DOHH2 (cell line): ENCODE measurements at regions not wholly inside any gene's neighbourhood (a gene's known extent, or its start where the extent isn't known, plus 50 kb on each side); places are given as distances from the start of the nearest gene placed in this dataset.
"Not testable (repeated sequence)": the region's sequence is repeated elsewhere in the genome, so short reads cannot be mapped to it uniquely, and the experiment has no call there.

Experiments
- H3F3A ChIP-seq: fragments of 200-600 bp; sonication (generic), shearing (Covaris generic); 2 replicates; pipeline ENCODE4 v1.6.0; 2016; ENCODE audit warnings: antibody characterized with exemption, mild to moderate bottlenecking; ENCODE audit not compliant: control insufficient read depth, insufficient read depth
- H3K27ac ChIP-seq: fragments of 200-600 bp; sonication (generic); 2 replicates; pipeline ENCODE4 v1.5.1; 2014; ENCODE audit warnings: low read depth, mild to moderate bottlenecking, low read length, moderate library complexity
- H3K27me3 ChIP-seq: fragments of 200-600 bp; sonication (generic); 2 replicates; pipeline ENCODE4 v1.6.1; 2014; ENCODE audit warnings: mild to moderate bottlenecking, low read length, mixed read lengths; ENCODE audit not compliant: control insufficient read depth
- H3K36me3 ChIP-seq: fragments of 200-600 bp; sonication (generic); 2 replicates; pipeline ENCODE4 v1.6.1; 2014; ENCODE audit warnings: mild to moderate bottlenecking, low read length, moderate library complexity, mixed read lengths; ENCODE audit not compliant: control insufficient read depth
- H3K4me1 ChIP-seq: fragments of 200-600 bp; sonication (generic); 2 replicates; pipeline ENCODE4 v1.6.1; 2014; ENCODE audit warnings: mild to moderate bottlenecking, low read length, mixed read lengths; ENCODE audit not compliant: control insufficient read depth
- H3K4me2 ChIP-seq: fragments of 200-600 bp; sonication (generic); 2 replicates; pipeline ENCODE4 v1.6.0; 2014; ENCODE audit warnings: mild to moderate bottlenecking, low read length, moderate library complexity
- H3K4me3 ChIP-seq: fragments of 200-600 bp; sonication (generic); 2 replicates; pipeline ENCODE4 v1.5.1; 2014; ENCODE audit warnings: mild to moderate bottlenecking, low read length, mixed read lengths
- H3K79me2 ChIP-seq: fragments of 200-600 bp; sonication (generic); 2 replicates; pipeline ENCODE4 v1.6.1; 2014; ENCODE audit warnings: mild to moderate bottlenecking, low read length, mixed read lengths; ENCODE audit not compliant: control insufficient read depth
- H3K9me2 ChIP-seq: fragments of 200-600 bp; sonication (generic); replicated peaks from 2 replicates; pipeline ENCODE4 v1.6.1; 2014; ENCODE audit warnings: mild to moderate bottlenecking, low read length, mixed read lengths; ENCODE audit not compliant: control insufficient read depth
- H3K9me3 ChIP-seq: fragments of 200-600 bp; sonication (generic); 2 replicates; pipeline ENCODE4 v1.6.1; 2014; ENCODE audit warnings: antibody characterized with exemption, low read length, mixed read lengths; ENCODE audit not compliant: control insufficient read depth, insufficient read depth
- H4K20me1 ChIP-seq: fragments of 200-600 bp; sonication (generic); 2 replicates; pipeline ENCODE4 v1.6.0; 2014; ENCODE audit warnings: low read depth, mild to moderate bottlenecking, antibody characterized with exemption, low read length, moderate library complexity; ENCODE audit not compliant: control insufficient read depth, insufficient read depth
- CTCF ChIP-seq: fragments of 200-600 bp; sonication (generic); IDR thresholded peaks from one replicate; pipeline ENCODE4 v1.5.1; 2014; ENCODE audit warnings: antibody characterized with exemption, mild to moderate bottlenecking, low read depth, low read length; ENCODE audit not compliant: poor library complexity, severe bottlenecking
- EZH2phosphoT487 ChIP-seq: fragments of 200-600 bp; sonication (generic); IDR thresholded peaks from 2 replicates; pipeline ENCODE4 v1.6.1; 2017; ENCODE audit warnings: borderline replicate concordance, mild to moderate bottlenecking, antibody characterized with exemption, low read length, moderate library complexity, mixed read lengths

- TF ChIP-seq CTCF (no peak), EZH2phosphoT487 (no peak)
- H3K27me3 ChIP-seq, result no peaks in the 10 kb centered on the region
- no peak overlapping the region for H3K27ac ChIP-seq
Measured at GRCh38 chr3:65145680-65146079, 457.9 kb upstream of the ADAMTS9 start.

DNA sequence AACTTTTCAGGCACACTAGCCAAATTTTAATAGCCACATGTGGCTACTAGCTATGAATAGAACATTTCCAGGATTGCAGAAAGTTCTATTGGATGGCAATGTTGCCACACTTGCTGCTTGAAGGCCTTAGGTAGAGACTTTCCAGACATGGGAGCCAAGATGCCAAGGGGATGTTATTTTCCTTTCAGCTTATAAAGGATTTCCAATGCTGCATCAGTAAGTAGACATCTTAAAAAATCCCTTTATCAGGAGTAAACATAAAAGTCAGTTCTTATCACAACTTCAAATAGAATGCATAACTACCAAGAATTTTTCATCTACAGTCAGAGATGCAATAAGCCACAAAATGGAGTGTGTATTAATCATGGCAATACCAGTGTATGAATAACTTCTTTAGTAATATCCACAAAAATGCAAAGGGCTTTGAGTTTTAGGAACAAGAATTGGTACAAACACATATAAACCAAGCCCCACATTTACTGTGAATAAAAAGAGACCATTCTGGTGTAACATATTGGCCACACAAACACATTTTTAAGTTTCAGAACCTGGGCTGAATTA is 457.1 kb upstream of the ADAMTS9 start:
- no peaks in the 10 kb centered on the region for H3K4me1 ChIP-seq
- no peaks in the 10 kb centered on the region for H3K27me3 ChIP-seq
- no peak overlapping the region for H3K4me3 ChIP-seq
- no peak overlapping the region for H3K27ac ChIP-seq
- no peaks in the 10 kb centered on the region for H4K20me1 ChIP-seq
- H3K36me3 ChIP-seq, result no peaks in the 10 kb centered on the region
- H3K9me2 ChIP-seq, result no peaks in the 10 kb centered on the region
- no peaks in the 10 kb centered on the region for H3F3A ChIP-seq
- TF ChIP-seq CTCF (no peak), EZH2phosphoT487 (no peak)
- H3K9me3 ChIP-seq, result no peaks in the 10 kb centered on the region
- no peak overlapping the region for H3K4me2 ChIP-seq
- H3K79me2 ChIP-seq, result no peaks in the 10 kb centered on the region

More at GRCh38 chr3:65145680-65146079, 457.9 kb upstream of the ADAMTS9 start:
- H3K9me3 ChIP-seq, result no peaks in the 10 kb centered on the region
- H3K9me2 ChIP-seq, result no peaks in the 10 kb centered on the region
- no peaks in the 10 kb centered on the region for H3K36me3 ChIP-seq
- no peaks in the 10 kb centered on the region for H3F3A ChIP-seq
- H3K4me2 ChIP-seq, result no peak overlapping the region
- H3K4me1 ChIP-seq, result no peaks in the 10 kb centered on the region
- H3K79me2 ChIP-seq, result no peaks in the 10 kb centered on the region
- H4K20me1 ChIP-seq, result no peaks in the 10 kb centered on the region
- no peak overlapping the region for H3K4me3 ChIP-seq

- Histone ChIP-seq H3K27me3 (no peaks in the 10 kb centered on the region), H3K9me2 (no peaks in the 10 kb centered on the region), H3K79me2 (no peaks in the 10 kb centered on the region), H3K4me3 (no peak overlapping the region), H4K20me1 (no peaks in the 10 kb centered on the region), H3K9me3 (no peaks in the 10 kb centered on the region), H3K4me1 (no peaks in the 10 kb centered on the region), H3F3A (no peaks in the 10 kb centered on the region), H3K27ac (no peak overlapping the region), H3K36me3 (no peaks in the 10 kb centered on the region), H3K4me2 (no peak overlapping the region)
- no peak for TF ChIP-seq CTCF
Measured at GRCh38 chr3:65142456-65142855, 454.7 kb upstream of the ADAMTS9 start.

- H4K20me1 ChIP-seq, result no peaks in the 10 kb centered on the region
- H3K27me3 ChIP-seq, result no peaks in the 10 kb centered on the region
- no peak overlapping the region for H3K4me2 ChIP-seq
- H3F3A ChIP-seq, result no peaks in the 10 kb centered on the region
- no peak overlapping the region for H3K27ac ChIP-seq
- no peaks in the 10 kb centered on the region for H3K4me1 ChIP-seq
- no peaks in the 10 kb centered on the region for H3K79me2 ChIP-seq
- H3K9me3 ChIP-seq, result no peaks in the 10 kb centered on the region
- H3K9me2 ChIP-seq, result no peaks in the 10 kb centered on the region
- TF ChIP-seq CTCF, result no peak
- no peak for TF ChIP-seq EZH2phosphoT487
- H3K36me3 ChIP-seq, result no peaks in the 10 kb centered on the region
- H3K4me3 ChIP-seq, result no peak overlapping the region
Measured at GRCh38 chr3:65138556-65138955, 450.8 kb upstream of the ADAMTS9 start.

DNA sequence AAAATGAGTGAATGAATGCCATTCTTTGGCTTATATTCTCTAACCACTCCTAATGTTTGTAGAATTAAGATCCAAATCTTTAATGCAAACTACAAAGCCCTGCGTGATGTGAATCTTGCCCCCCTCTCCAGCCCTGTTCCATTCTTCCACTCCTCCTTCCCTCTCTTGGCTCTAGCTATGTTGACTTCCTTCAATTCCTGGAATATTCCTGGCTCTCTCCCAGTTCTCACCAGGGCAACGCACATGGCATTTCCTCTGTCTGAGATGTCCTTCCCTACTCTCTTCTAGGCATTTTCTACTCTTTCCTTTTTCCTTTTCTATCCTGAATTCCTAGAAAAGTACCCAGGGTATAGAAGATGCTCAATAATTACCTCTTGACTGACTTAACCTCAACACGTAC is 446.0 kb upstream of the ADAMTS9 start:
- H3K79me2 ChIP-seq, H4K20me1 ChIP-seq, H3K4me2 ChIP-seq, H3K27ac ChIP-seq, H3K9me2 ChIP-seq, H3K4me1 ChIP-seq, H3K36me3 ChIP-seq, H3K27me3 ChIP-seq, H3K9me3 ChIP-seq, H3F3A ChIP-seq, H3K4me3 ChIP-seq: not testable (repeated sequence)
